Spleen (tissue), 7 donors: ENCODE measurements at regions not wholly inside any gene's neighbourhood (a gene's known extent, or its start where the extent isn't known, plus 50 kb on each side); places are given as distances from the start of the nearest gene placed in this dataset.

Source experiments
- CTCF ChIP-seq, 11 experiments: fragments of 200-600 bp in 7 of 11; fragments of 450-650 bp in 4 of 11; sonication (generic) in 4 of 11; IDR thresholded peaks in 8 of 11; conservative IDR thresholded peaks in 3 of 11; 1 replicate in 7 of 11; 2 replicates in 4 of 11; pipeline versions ENCODE4 v1.4.0 to v1.8.0; 2016 to 2021; ENCODE audit warnings: antibody characterized with exemption in 11 of 11, inconsistent platforms in 4 of 11, mild to moderate bottlenecking in 1 of 11
- POLR2A ChIP-seq, 3 donors: fragments of 450-650 bp; IDR thresholded peaks; one replicate each; pipeline ENCODE4 v1.5.1; 2017; ENCODE audit warnings: antibody characterized with exemption in 3 of 3, mild to moderate bottlenecking in 1 of 3
- POLR2AphosphoS5 ChIP-seq, 3 donors: sonication (generic); formaldehyde crosslinking; IDR thresholded peaks; one replicate each; pipeline ENCODE4 v1.5.1; 2017; ENCODE audit warnings: antibody characterized with exemption in 3 of 3
- donor health status: DM: no; HTN: no; CAD: no; lungs with moderate emphysema.
- donor health status: DM: no; HTN: no; CAD: no.
- donor health status: DM: no; HTN: no; CAD: no.

DNA sequence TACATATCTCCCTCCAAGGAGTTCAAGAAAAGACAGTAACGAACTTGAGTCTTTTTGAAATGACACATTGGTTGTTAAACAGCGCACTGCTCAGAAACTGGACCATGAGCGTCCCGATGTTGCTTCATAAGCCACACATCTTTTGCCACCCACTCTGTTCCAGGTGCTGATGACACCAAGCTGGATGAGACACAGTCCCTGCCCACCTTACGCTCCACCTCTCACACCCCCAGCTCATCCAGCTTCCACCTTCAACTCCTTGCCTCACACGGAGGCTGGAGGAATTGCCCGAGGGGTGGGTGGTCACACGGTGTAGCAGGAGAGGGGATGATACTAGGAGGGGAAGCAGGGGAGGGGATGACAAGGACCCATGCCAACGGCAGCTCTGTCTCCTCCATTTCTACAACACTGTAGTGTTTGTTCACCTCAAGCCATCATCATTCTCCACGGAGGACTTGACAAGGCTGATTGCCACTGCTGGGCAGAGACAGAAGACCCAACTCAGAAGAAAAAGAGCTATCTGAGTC, 148.5 kb upstream of the TNR start:
- TF ChIP-seq CTCF (IDR thresholded peaks at IDR 0.05 in 8 of 11, conservative IDR thresholded peaks at IDR 0.05 in 3 of 11): no peak
- TF ChIP-seq POLR2A (IDR thresholded peaks at IDR 0.05): no peak
- TF ChIP-seq POLR2AphosphoS5 (IDR thresholded peaks at IDR 0.05): no peak
